Cerebellar cortex (tissue), 1 donor: ENCODE measurements at regions not wholly inside any gene's neighbourhood (a gene's known extent, or its start where the extent isn't known, plus 50 kb on each side); places are given as distances from the start of the nearest gene placed in this dataset.

Experiments
- DNase-seq: peaks from one replicate; pipeline ENCODE4 v3.0.0-alpha.2; 2015; ENCODE audit warnings: low spot score

GRCh38 chr10:121171825-121172787 is 320.9 kb downstream of the WDR11 start:
- DNase-seq, result no peak

DNA sequence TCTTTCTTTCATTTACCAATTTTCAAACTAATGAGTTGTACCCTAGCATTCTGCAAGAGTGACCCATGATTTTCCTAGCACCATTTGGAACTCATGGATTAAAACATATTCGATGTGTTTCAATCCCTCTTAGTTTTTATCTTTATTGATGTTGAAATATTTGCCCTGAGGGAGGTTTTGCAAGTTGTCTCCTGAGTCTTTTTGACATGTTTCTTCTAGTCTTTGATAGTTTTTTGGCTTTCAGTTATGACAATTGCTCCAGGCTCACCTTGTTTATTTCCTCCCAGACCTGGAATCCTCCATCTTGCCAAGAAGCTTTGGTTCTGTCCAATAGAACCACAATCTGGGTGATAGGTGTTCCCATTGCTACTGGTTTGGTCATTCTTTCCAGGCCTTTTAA is 327.8 kb downstream of the WDR11 start:
- DNase-seq, result no peak

DNA sequence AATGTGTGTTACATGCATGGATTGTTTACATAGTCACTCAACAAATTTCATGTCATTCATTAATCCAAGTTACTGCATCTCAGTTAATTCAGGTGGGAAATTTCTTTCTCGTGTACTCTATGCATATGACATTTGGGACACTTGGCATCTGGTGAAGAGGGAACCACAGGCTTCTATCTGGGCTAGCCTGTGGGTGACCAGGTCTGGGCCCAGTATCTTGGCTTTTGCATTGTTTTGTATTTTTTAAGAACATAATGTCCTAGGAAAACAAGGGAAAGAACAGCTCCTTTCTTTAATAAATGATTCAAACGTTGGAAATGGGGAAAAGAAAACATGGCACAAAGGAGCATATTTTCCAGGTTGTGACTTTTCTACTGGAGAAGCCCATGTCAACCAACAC is 331.1 kb downstream of the WDR11 start:
- DNase-seq, result no peak

DNA sequence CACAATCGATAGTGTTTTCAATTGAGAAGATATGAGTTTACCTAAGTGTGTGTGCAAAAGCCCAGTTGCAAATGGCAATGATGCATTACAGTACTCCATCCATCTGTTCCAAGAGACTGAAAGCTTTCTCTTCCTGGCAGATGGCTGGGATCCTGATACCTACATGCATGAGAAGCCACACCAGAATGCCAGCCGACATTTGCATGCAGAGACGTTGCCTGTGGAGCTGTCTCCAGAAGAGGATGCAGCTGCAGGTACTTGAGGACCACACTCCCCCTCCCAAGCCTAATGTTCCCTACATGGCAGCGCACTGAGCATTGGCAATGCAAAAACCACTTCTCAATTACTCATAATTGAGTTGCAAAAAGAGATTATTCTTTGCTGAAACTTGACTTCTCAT is 332.1 kb downstream of the WDR11 start:
- DNase-seq, result peak; percentile 44

DNA sequence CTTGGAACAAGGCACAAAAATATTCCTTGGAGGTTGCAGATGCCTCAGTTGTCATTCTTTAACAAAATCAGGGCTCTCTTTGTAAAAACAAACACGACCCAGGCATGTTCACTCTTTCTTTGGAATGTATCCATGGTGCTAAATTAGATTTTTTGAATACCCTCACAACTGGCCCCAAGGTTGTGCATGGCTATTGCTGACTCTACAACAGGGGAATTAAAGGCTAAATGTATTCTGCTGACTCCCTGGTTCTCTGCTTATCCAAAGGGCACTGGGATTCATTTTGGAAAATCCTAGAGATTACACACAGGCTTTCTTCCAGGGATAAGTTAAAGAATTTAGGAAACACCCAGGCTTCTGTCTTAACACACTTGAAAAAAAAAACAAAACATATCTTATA is 332.5 kb downstream of the WDR11 start:
- no peak for DNase-seq

DNA sequence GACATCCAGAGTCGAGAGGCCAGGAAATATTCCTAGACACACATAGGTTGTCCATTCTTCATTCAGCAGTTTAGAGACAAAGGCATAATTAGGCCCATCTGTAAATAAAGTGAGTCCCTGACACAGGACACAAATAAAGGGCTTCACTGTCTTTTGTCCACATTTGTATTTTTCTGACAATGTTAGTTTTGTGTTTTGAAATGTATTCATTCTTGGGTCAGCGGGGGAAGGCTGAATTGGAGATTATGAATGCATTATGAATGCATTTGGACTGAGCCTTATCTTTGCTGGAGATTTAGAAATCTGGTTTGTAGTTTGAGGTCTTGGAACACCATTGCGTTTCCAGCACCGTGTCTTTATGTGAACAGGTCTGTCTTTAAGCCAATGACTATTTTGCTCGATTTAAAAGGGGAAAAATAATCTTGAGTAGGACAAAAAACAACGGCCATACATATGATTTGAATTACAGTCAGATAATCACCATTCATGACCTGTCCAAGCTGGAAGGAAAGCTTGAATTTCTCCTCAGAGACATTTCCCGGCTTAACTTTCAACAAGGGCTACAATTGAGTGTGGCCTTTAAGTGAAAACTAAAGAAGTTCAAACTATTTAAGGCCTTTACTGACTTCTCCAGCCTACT is 334.8 kb downstream of the WDR11 start:
- DNase-seq, result no peak

- DNase-seq, result no peak
These were observed 336.2 kb downstream of the WDR11 start for GRCh38 chr10:121187391-121187790.

GRCh38 chr10:121188005-121188404 is 336.8 kb downstream of the WDR11 start:
- peak; percentile 8 for DNase-seq

DNA sequence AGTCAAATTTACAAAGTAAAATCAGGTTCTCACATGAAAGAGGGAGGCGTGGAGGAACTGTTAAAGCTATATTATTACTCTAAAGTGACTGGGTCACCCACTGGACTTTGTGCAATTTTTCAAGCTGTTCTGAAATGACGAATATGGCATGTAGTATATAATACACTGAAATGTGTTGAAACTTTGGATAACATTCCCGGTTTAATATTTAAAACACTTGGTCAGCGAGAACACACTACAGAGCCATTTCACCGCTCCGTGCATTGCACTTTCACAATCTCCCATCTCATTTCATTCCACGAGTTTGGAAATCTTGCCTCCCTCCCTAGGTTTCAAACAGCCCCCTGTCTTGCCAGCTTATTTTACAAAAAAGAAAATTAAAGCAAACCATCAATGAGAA is 337.9 kb downstream of the WDR11 start:
- no peak for DNase-seq

DNA sequence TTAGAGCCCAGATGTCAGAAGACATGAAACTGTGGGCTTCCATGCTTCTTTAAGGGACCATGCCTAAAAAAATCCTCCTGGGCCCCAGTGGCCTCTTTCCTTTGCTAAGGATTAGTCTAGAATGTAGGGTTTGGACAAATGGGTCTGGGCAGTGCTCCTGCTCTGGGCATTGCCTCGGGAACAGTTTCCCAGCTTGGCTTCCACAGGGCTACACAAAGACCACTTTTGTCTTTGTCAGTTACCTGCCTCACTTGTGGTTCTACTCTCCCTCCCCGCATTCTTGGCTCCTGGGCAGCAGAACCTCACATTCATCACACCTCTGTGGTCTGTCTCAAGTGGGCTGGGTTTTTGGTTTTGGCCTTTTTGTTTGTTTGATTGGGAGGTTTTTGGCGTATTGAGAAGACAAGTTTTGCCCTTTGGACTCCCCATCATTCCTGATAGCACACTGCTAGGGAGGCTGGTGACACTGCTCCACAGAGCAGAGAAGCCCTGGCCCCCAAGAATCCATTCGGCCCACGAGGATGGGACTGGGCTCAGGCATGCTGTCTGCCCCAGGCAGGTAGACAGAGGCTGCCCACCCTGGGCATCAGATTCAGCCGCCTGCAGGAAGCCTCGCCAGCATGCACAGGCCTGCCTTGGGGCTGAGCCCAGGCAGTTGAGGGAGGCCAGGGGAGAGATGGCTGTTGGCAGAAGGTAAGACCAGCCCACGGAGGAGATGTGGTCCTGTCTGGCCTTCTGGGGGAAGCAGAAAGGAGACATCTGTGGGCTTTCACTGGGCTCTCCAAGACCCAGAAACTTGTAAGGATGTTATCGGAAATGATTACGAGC is 343.7 kb downstream of the WDR11 start:
- no peak for DNase-seq

GRCh38 chr10:121195524-121195910 is 344.4 kb downstream of the WDR11 start:
- DNase-seq, result no peak

GRCh38 chr10:121199081-121199480 is 347.9 kb downstream of the WDR11 start:
- no peak for DNase-seq

GRCh38 chr10:121205625-121206024 is 354.5 kb downstream of the WDR11 start:
- no peak for DNase-seq

DNA sequence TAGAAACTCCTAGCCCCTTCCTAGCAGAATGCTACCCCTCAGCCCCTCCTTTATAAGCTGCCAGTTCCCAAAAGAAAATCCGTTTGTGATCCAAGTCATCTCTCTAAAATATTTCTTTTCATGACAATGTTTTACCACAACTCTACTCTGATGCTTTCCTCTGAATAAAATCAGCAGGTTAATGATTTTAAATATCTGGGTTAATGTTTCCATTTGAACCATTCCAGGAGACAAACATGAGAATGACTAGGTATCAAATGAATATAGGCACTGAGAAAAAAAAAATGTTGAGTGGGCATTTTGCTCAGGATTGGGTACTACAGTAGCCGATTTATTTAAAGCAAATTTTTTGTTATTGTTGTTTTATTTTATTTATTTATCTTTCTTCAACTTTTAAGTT is 360.3 kb downstream of the WDR11 start:
- no peak for DNase-seq

DNA sequence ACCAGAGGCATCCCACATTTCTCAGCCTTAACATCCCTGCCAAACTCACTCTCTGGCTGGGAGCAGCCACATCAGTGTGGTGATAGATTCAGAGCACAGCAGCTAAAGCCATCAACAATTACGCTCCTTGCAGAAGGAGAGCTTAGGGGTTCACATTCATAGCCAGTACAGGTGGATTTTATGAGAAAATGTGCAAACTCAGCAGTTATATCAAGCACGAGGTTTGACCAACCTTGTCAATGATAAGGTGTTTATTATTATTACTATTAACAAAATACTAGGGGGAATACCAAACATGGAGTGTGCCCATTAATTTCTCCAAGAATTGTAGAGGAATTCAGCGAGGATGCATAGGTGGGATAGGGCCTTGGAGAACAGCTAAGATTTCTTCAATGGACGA is 362.3 kb downstream of the WDR11 start:
- DNase-seq, result no peak

DNA sequence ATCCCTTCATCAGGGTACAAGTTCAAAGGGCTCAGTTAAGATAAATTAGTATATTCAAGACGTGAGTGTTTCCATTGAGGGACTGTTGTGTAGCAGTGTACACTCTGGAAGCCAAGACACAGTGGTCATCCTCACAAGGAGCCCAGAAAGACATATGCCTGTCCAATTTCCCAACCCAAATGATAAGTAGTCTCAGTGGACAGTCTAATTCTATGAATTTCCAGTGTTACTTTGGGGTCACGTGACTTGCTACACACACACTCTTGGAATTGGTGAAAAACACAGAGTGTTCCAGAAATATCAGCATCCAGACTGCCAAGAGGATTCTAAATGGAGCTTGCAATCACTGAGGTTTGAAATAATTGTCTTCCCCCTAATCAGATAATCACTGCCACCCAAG is 365.1 kb downstream of the WDR11 start:
- DNase-seq, result no peak

- peak; percentile 23 for DNase-seq
These were observed 365.6 kb downstream of the WDR11 start for GRCh38 chr10:121216721-121217181.

GRCh38 chr10:121217331-121217730 is 366.2 kb downstream of the WDR11 start:
- DNase-seq, result peak; percentile 13

DNA sequence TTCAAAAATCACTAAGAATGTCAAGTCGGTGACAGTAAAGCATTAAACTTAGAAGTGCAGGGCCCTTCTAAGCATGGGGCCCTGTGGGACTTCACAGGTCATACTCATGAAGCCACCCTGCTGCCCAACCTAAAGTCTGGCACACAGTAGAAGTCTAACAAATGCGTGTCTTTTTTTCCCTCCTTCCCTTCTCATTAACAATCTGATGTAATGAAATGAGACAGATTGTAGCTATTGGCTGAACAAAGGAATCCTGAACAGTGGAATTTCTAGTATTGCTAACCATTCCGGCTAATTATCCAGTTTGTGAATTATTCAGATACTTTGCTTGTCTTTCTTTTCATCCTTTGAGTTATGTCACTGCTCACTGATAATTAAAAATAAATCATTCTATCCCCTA is 369.9 kb downstream of the WDR11 start:
- no peak for DNase-seq

DNA sequence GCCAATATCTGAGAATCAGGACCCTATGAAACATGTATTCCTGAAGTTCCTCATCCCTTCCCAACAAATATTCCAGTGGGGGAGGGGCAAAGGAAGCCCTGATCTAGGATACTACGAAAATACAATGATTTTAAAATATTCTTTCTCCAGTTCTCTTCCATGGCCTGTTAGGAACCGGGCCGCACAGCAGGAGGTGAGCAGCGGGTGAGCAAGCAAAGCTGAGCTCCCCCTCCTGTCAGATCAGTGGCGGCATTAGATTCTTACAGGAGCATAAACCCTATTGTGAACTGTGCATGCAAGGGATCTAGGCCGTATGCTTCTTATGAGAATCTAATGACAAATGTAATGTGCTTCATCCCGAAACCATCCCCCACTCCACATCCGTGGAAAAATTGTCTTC is 370.8 kb downstream of the WDR11 start:
- no peak for DNase-seq

DNA sequence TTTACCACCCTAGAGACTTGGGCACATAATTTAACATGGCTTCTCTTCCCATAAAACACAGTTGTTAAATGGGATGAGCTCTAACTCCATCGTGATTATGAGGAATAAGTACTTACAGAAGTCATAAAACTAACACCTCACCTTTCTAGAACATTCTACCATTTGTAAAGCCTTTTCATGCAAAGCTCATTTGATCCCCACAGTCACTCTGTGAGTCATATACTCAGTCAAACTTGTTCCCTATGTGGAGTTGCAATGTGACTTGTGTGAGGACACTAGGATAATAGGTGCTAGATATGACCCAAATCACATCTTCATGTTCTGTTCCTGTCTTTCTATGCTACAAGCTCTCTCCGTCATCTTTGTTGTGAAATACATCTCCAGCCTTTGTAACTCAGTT is 371.7 kb downstream of the WDR11 start:
- DNase-seq, result no peak

DNA sequence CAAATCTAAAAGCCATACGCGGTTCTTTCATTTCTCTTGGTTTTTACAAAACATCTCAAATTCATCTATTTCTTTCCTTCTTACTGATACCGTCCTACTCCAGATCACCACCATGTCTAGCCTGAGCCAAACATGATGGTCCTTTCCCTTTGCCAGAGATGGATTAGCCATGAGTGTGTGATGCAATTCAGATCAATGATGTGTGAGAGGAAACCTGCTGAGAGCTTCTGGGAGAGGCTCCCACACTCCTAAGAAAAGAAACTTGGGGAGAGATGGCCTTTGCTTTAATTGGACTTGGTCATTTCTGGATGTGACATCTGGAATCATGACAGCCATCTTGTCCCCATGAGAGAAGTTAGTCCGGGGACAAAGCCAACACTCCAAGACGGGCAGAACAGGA is 367.2 kb downstream of the FGFR2 start:
- DNase-seq, result no peak

GRCh38 chr10:121232494-121232893 is 365.8 kb downstream of the FGFR2 start:
- DNase-seq, result no peak
